ENCODE measurements at regions not wholly inside any gene's neighbourhood (a gene's known extent, or its start where the extent isn't known, plus 50 kb on each side); places are given as distances from the start of the nearest gene placed in this dataset.
A peak's percentile ranks its signal among the peaks of the same experiment; 100 is the strongest.
"Not testable (repeated sequence)": the region's sequence is repeated elsewhere in the genome, so short reads cannot be mapped to it uniquely, and the experiment has no call there.

DNA sequence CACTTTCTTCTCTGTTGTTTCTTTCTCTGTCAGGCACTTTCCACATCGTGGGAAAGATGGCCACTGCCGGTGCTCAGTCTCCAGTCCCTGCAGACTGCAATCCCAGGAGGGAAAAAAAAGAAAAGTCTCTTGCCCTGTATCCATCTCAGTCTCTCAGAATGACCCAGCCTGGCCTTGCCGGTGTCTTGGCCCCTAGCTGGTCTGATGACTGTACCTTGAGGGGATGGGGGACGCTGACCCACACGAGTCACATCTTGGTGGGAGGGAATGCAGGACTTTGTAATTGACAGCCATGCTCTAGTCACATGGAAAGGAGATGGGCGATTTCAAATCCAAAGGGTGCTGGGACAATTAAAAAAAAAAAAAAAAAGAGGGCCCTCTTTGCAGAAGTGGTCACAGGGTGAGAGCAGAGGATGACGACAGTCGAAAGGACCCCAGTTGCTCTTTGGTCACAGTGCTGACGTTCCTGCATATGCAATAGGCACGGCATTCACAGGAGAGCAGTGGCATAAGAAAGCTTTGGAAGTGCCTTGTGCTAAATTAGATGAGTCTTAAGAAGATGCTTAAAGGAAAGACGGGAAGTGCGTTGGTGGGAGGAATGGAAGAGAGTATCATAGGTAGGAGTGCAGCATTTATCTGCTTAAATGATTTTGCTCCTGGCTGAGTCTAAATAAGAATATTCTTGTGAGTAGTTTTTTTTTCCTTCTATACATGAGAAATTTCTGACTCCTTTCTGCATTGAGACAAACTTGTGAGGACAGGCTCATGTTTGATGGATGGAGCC, 63.9 kb upstream of the AKAP12 start:
- Mint-ChIP-seq H3K9me3 (peaks cover 0 to 4% (median 0%) of the 10 kb centered on the region in 7 donors), H3K4me3 (no peak overlapping the region), H3K27me3 (peaks cover 19% of the 10 kb centered on the region), H3K4me1 (no peaks in the 10 kb centered on the region), H3K36me3 (no peaks in the 10 kb centered on the region), H3K27ac (no peak overlapping the region)
- no peaks in the 10 kb centered on the region for H3K4me1 ChIP-seq (ENCODE audit: control insufficient read depth, insufficient read depth, low read length, poor library complexity, severe bottlenecking)
- DNase-seq (no peak), ATAC-seq (ENCODE audit: low read depth in 2 of 2) (no peak)
- H3K9me3 ChIP-seq (ENCODE audit: control insufficient read depth in 2 of 2, low read length in 2 of 2), result no peaks in the 10 kb centered on the region
- no peaks in the 10 kb centered on the region for H3K27me3 ChIP-seq (ENCODE audit: control insufficient read depth, insufficient read depth, low read length)
- H3K4me3 ChIP-seq (ENCODE audit: low read depth, low read length), result no peak overlapping the region
- H3K36me3 ChIP-seq (ENCODE audit: control insufficient read depth, insufficient read depth, low read length), result no peaks in the 10 kb centered on the region
- H3K27ac ChIP-seq (ENCODE audit: insufficient read depth, low read length, poor library complexity, severe bottlenecking), result no peak overlapping the region

DNA sequence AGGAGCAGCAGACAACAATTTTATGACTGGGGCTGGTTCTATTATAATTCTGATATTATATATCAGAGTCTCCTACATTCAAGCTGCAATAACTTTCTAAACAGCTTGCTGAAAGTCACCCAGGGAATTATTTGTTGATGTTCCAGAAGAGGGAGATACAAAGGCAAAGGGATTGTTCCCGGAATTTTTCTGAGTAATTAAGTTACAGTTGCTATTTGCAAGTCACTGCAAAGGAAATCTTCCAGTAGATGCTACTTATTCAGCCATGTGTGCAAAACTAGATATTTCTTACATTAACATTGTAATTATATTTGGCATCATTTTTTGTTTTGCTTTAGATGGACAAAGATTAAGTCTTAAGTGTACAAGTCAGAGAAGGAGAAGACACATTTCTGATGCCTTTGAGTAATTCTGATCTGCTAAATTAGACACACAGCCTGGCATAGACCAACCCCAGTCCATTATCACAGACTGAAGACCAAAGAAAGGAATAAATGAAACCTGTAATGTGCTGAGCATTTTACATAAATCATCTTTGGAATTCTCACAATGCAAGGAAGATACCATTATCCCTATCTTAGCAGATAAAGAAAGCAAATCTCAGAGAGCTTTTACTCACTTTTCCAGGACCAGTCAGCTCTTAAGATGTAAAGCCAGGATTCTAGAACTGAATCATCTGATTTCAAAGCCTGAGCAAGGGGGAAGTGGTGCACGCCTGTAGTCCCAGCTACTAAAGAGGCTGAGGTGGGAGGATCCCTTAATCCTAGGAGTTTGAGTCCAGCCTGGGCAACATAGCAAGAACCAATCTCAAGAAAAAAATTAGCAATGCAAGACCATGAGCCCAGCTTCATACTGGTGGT, 62.6 kb upstream of the AKAP12 start:
- no peaks in the 10 kb centered on the region for H3K4me1 Mint-ChIP-seq
- no peak overlapping the region for H3K4me3 ChIP-seq (ENCODE audit: low read depth, low read length)
- DNase-seq (no peak), ATAC-seq (ENCODE audit: low read depth in 2 of 2) (no peak)
- no peaks in the 10 kb centered on the region for H3K36me3 ChIP-seq (ENCODE audit: control insufficient read depth, insufficient read depth, low read length)
- H3K27ac Mint-ChIP-seq, result no peak overlapping the region
- no peak overlapping the region for H3K27ac ChIP-seq (ENCODE audit: insufficient read depth, low read length, poor library complexity, severe bottlenecking)
- no peaks in the 10 kb centered on the region for H3K27me3 ChIP-seq (ENCODE audit: control insufficient read depth, insufficient read depth, low read length)
- H3K36me3 Mint-ChIP-seq, result no peaks in the 10 kb centered on the region
- H3K27me3 Mint-ChIP-seq, result peaks cover 16% of the 10 kb centered on the region
- H3K9me3 Mint-ChIP-seq, result peaks cover 0 to 4% (median 0%) of the 10 kb centered on the region in 7 donors
- H3K9me3 ChIP-seq (ENCODE audit: control insufficient read depth in 2 of 2, low read length in 2 of 2), result no peaks in the 10 kb centered on the region
- no peak overlapping the region for H3K4me3 Mint-ChIP-seq
- no peaks in the 10 kb centered on the region for H3K4me1 ChIP-seq (ENCODE audit: control insufficient read depth, insufficient read depth, low read length, poor library complexity, severe bottlenecking)

DNA sequence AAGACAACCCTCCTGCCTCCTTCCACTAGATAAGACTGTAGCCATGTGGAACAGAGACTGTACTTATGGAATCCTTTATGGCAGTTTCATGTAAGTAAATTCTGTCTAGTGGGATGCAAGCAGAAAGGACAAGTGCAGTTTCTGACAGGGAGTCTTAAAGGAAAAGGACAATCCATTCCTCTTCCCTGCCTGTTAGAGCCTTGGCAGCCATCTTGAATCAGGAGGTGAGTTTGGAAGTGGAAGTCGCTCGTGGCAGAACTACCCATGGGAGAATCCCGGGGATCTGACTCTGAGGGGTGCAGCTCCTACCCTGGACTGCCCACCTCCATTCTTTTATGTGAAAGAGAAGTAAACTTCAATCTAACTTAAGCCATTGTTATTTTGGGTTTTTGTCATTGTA, 61.4 kb upstream of the AKAP12 start:
- Mint-ChIP-seq H3K36me3 (no peaks in the 10 kb centered on the region), H3K4me3 (no peak overlapping the region), H3K27ac (no peak overlapping the region), H3K4me1 (no peaks in the 10 kb centered on the region), H3K27me3 (peaks cover 16% of the 10 kb centered on the region), H3K9me3 (peaks cover 0 to 4% (median 0%) of the 10 kb centered on the region in 7 donors)
- no peaks in the 10 kb centered on the region for H3K4me1 ChIP-seq (ENCODE audit: control insufficient read depth, insufficient read depth, low read length, poor library complexity, severe bottlenecking)
- no peak overlapping the region for H3K27ac ChIP-seq (ENCODE audit: insufficient read depth, low read length, poor library complexity, severe bottlenecking)
- H3K27me3 ChIP-seq (ENCODE audit: control insufficient read depth, insufficient read depth, low read length), result no peaks in the 10 kb centered on the region
- ATAC-seq (ENCODE audit: low read depth in 2 of 2) (no peak), DNase-seq (no peak)
- H3K36me3 ChIP-seq (ENCODE audit: control insufficient read depth, insufficient read depth, low read length), result no peaks in the 10 kb centered on the region
- no peak overlapping the region for H3K4me3 ChIP-seq (ENCODE audit: low read depth, low read length)
- no peaks in the 10 kb centered on the region for H3K9me3 ChIP-seq (ENCODE audit: control insufficient read depth in 2 of 2, low read length in 2 of 2)

DNA sequence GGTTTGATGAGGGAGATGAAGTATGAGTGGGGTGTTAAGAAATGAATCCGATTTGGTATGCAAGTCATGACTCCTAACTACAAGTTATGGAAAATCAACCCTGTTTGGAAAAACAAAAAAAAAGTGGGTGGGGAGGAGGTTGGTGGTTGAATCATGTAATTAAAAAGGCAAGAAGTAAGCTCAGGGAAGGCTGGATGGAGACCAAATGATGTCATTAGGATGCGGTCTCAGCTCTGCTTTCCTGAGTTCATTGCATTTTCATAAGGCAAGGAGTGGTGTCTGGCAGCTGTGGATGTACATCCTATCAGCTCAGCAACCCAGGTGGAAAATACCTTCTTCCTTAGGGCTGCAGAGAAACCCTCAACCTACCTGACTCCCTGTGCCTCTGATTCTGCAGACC, 60.4 kb upstream of the AKAP12 start:
- Mint-ChIP-seq H3K4me1 (no peaks in the 10 kb centered on the region), H3K27me3 (peaks cover 16% of the 10 kb centered on the region), H3K4me3 (no peak overlapping the region), H3K27ac (no peak overlapping the region), H3K9me3 (peaks cover 0 to 4% (median 0%) of the 10 kb centered on the region in 7 donors), H3K36me3 (no peaks in the 10 kb centered on the region)
- Histone ChIP-seq H3K27me3 (ENCODE audit: control insufficient read depth, insufficient read depth, low read length) (no peaks in the 10 kb centered on the region), H3K36me3 (ENCODE audit: control insufficient read depth, insufficient read depth, low read length) (no peaks in the 10 kb centered on the region), H3K9me3 (ENCODE audit: control insufficient read depth in 2 of 2, low read length in 2 of 2) (no peaks in the 10 kb centered on the region), H3K27ac (ENCODE audit: insufficient read depth, low read length, poor library complexity, severe bottlenecking) (no peak overlapping the region), H3K4me3 (ENCODE audit: low read depth, low read length) (no peak overlapping the region), H3K4me1 (ENCODE audit: control insufficient read depth, insufficient read depth, low read length, poor library complexity, severe bottlenecking) (no peaks in the 10 kb centered on the region)
- DNase-seq (no peak), ATAC-seq (ENCODE audit: low read depth in 2 of 2) (no peak)

DNA sequence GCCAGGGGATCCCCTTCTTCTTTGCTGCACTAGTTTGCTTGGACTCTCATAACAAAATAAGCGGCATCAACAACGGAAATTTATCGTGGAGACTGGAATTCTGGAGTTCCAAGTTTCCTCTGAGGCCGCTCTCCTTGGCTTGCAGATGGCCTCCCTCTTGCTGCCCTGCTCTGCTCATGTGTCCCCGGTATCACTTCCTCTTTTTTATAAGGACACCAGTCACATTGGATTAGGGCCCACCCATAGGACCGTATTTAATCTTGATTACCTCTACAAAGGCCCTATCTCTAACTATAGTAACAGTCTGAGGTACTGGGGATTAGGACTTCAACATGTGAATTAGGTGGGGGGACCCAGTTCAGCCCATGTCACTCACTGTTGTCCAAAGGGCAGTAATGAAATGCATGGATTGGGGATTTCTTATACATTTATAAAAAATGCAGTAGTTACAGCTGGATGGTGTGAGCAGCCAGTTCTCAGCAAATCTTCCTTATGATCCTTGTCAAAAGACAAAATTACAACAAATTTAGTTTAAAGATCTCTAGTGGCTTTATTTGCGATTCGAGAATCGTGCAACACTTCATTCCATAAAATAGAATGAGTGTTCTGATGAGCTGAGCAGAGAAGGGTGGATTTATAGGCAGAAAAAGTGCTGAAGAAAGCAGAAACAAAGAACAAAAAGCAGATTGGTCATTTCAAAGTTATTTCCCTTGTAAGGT, 59.3 kb upstream of the AKAP12 start:
- no peak overlapping the region for H3K4me3 Mint-ChIP-seq

DNA sequence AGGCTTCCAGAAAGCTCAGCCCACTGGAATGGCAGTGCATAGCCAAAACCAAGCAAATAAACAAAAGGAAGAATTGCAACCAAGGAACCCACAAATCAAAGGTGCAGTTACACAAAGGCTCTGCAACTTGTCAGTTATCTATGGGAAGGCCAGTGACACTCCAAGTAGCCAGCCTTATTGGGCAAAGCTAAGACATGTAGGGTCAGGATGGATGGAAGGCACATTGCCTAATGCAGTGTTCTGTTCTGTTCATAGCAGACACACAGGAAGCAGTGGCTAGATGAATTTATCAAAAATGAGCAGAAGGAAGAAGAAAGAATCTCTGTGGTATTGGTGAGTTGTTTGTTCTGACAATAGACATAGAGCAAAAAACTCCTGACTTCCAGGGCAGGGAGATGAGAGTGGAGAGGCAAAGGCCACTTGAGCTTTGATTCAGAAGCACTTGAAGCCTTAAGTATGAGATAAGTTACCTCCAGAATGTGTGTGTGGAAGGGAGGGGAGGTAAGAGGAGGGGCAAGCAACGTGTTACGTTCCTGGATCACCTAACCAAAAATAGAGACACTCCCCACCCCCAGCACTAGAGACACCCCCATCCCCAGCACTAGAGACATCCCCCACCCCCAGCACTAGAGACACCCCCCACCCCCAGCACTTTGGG, 57.9 kb upstream of the AKAP12 start:
- H3K36me3 Mint-ChIP-seq, result no peaks in the 10 kb centered on the region
- no peaks in the 10 kb centered on the region for H3K4me1 ChIP-seq (ENCODE audit: control insufficient read depth, insufficient read depth, low read length, poor library complexity, severe bottlenecking)
- H3K27me3 ChIP-seq (ENCODE audit: control insufficient read depth, insufficient read depth, low read length), result no peaks in the 10 kb centered on the region
- H3K27me3 Mint-ChIP-seq, result peaks cover 25% of the 10 kb centered on the region
- H3K9me3 Mint-ChIP-seq, result peaks cover 0 to 2% (median 0%) of the 10 kb centered on the region in 7 donors
- no peak overlapping the region for H3K4me3 ChIP-seq (ENCODE audit: low read depth, low read length)
- DNase-seq (no peak), ATAC-seq (ENCODE audit: low read depth in 2 of 2) (no peak)
- H3K4me1 Mint-ChIP-seq, result no peaks in the 10 kb centered on the region
- H3K36me3 ChIP-seq (ENCODE audit: control insufficient read depth, insufficient read depth, low read length), result no peaks in the 10 kb centered on the region
- H3K27ac ChIP-seq (ENCODE audit: insufficient read depth, low read length, poor library complexity, severe bottlenecking), result no peak overlapping the region
- no peak overlapping the region for H3K27ac Mint-ChIP-seq
- H3K4me3 Mint-ChIP-seq, result no peak overlapping the region
- no peaks in the 10 kb centered on the region for H3K9me3 ChIP-seq (ENCODE audit: control insufficient read depth in 2 of 2, low read length in 2 of 2)

More for the DNA sequence above, 59.3 kb upstream of the AKAP12 start:
- no peaks in the 10 kb centered on the region for H3K36me3 Mint-ChIP-seq
- no peaks in the 10 kb centered on the region for H3K27me3 ChIP-seq (ENCODE audit: control insufficient read depth, insufficient read depth, low read length)
- no peak for ATAC-seq (ENCODE audit: low read depth in 2 of 2)
- no peaks in the 10 kb centered on the region for H3K9me3 ChIP-seq (ENCODE audit: control insufficient read depth in 2 of 2, low read length in 2 of 2)
- no peak overlapping the region for H3K27ac ChIP-seq (ENCODE audit: insufficient read depth, low read length, poor library complexity, severe bottlenecking)
- no peak overlapping the region for H3K4me3 ChIP-seq (ENCODE audit: low read depth, low read length)
- H3K27ac Mint-ChIP-seq, result peak overlapping the region in 1 of 3 donors; percentile 58
- no peak for DNase-seq
- H3K27me3 Mint-ChIP-seq, result peaks cover 24% of the 10 kb centered on the region
- no peaks in the 10 kb centered on the region for H3K36me3 ChIP-seq (ENCODE audit: control insufficient read depth, insufficient read depth, low read length)
- no peaks in the 10 kb centered on the region for H3K4me1 ChIP-seq (ENCODE audit: control insufficient read depth, insufficient read depth, low read length, poor library complexity, severe bottlenecking)
- H3K4me1 Mint-ChIP-seq, result no peaks in the 10 kb centered on the region
- peaks cover 0 to 4% (median 0%) of the 10 kb centered on the region in 7 donors for H3K9me3 Mint-ChIP-seq

DNA sequence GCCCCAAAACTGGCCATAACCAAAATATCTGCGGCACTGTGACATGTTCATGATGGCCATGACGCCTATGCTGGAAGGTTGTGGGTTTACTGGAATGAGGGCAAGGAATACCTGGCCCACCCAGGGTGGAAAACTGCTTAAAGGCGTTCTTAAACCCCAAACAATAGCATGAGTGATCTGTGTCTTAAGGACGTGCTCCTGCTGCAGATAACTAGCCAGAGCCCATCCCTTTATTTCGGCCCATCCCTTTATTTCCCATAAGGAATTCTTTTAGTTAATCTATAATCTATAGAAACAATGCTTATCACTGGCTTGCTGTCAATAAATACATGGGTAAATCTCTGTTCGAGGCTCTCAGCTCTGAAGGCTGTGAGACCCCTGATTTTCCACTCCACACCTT, 56.8 kb upstream of the AKAP12 start:
- not testable (repeated sequence) for DNase-seq; H3K4me1 Mint-ChIP-seq; H3K27ac ChIP-seq (ENCODE audit: insufficient read depth, low read length, poor library complexity, severe bottlenecking); H3K27me3 ChIP-seq (ENCODE audit: control insufficient read depth, insufficient read depth, low read length); H3K9me3 Mint-ChIP-seq; ATAC-seq (ENCODE audit: low read depth in 2 of 2); H3K36me3 Mint-ChIP-seq; H3K4me3 Mint-ChIP-seq; H3K36me3 ChIP-seq (ENCODE audit: control insufficient read depth, insufficient read depth, low read length); H3K27ac Mint-ChIP-seq; H3K4me1 ChIP-seq (ENCODE audit: control insufficient read depth, insufficient read depth, low read length, poor library complexity, severe bottlenecking); H3K4me3 ChIP-seq (ENCODE audit: low read depth, low read length); H3K9me3 ChIP-seq (ENCODE audit: control insufficient read depth in 2 of 2, low read length in 2 of 2)
- H3K27me3 Mint-ChIP-seq, result peaks cover 24% of the 10 kb centered on the region
